ENCODE measurements at regions not wholly inside any gene's neighbourhood (a gene's known extent, or its start where the extent isn't known, plus 50 kb on each side); places are given as distances from the start of the nearest gene placed in this dataset.

- no peak for DNase-seq
These were observed 289.2 kb upstream of the DMRT1 start for GRCh38 chr9:551986-552929.

- DNase-seq = no peak
These were observed 286.0 kb upstream of the DMRT1 start for GRCh38 chr9:555493-555892.

GRCh38 chr9:556199-556598 lies 285.3 kb upstream of the DMRT1 start:
- no peak for DNase-seq

- DNase-seq = no peak
These were observed 284.8 kb upstream of the DMRT1 start for GRCh38 chr9:556675-557074.

GRCh38 chr9:557601-558201 lies 283.8 kb upstream of the DMRT1 start:
- no peak for DNase-seq

GRCh38 chr9:561427-561826 lies 280.1 kb upstream of the DMRT1 start:
- no peak for DNase-seq

GRCh38 chr9:563200-563599 lies 278.3 kb upstream of the DMRT1 start:
- no peak for DNase-seq

- DNase-seq = no peak
These were observed 276.0 kb upstream of the DMRT1 start for GRCh38 chr9:565528-565927.

GRCh38 chr9:567128-567746 lies 274.3 kb upstream of the DMRT1 start:
- DNase-seq = no peak

- no peak for DNase-seq
These were observed 273.7 kb upstream of the DMRT1 start for GRCh38 chr9:567747-568305.

- DNase-seq = no peak
These were observed 272.2 kb upstream of the DMRT1 start for GRCh38 chr9:569296-569695.

GRCh38 chr9:570187-570586 lies 271.3 kb upstream of the DMRT1 start:
- DNase-seq = no peak

- DNase-seq = no peak
These were observed 270.4 kb upstream of the DMRT1 start for GRCh38 chr9:571066-571465.

- no peak for DNase-seq
These were observed 269.8 kb upstream of the DMRT1 start for GRCh38 chr9:571741-572140.

- no peak for DNase-seq
These were observed 267.6 kb upstream of the DMRT1 start for GRCh38 chr9:573691-574410.

- no peak for DNase-seq
These were observed 266.4 kb upstream of the DMRT1 start for GRCh38 chr9:575139-575538.

- no peak for DNase-seq
These were observed 260.7 kb upstream of the DMRT1 start for GRCh38 chr9:580652-581342.

GRCh38 chr9:581673-582497 lies 259.6 kb upstream of the DMRT1 start:
- no peak for DNase-seq

GRCh38 chr9:582775-583174 lies 258.7 kb upstream of the DMRT1 start:
- no peak for DNase-seq

- DNase-seq = no peak
These were observed 254.0 kb upstream of the DMRT1 start for GRCh38 chr9:587527-587926.

GRCh38 chr9:588981-589380 lies 252.5 kb upstream of the DMRT1 start:
- no peak for DNase-seq

All from NCI-H1092 (cell line).